HCT116 (cell line): ENCODE measurements at regions not wholly inside any gene's neighbourhood (a gene's known extent, or its start where the extent isn't known, plus 50 kb on each side); places are given as distances from the start of the nearest gene placed in this dataset.

Source experiments
- ATAC-seq: fragments of 200-7000 bp; cut with Tn5 transposase; 2 replicates; pipeline ENCODE4 v1.9.1; 2020; ENCODE audit warnings: mild to moderate bottlenecking, moderate library complexity
- BruUV-seq: library from RNA; stranded (reverse); fragments of 400-500 nt; replicated peaks from 2 replicates; lab custom pipeline; 2021; lab: Mats Ljungman, UMichigan
- CTCF ChIA-PET: fragments of 300-600 bp; sonication (Branson Sonifier 250); formaldehyde crosslinking; loops from one replicate; lab custom pipeline; 2021; ENCODE audit warnings: antibody characterized with exemption; lab: Charles Lee
- POLR2A ChIA-PET: fragments of 300-600, 350-600 bp; sonication (Branson Sonifier 250); formaldehyde crosslinking; loops from one replicate; lab custom pipeline; 2021; ENCODE audit warnings: antibody characterized with exemption; lab: Charles Lee
- RAD21 ChIA-PET, 2 experiments: fragments of 300-600 bp; sonication (Branson Sonifier 250); formaldehyde crosslinking; loops; one replicate each; lab custom pipeline; 2023; ENCODE audit warnings: low total read pairs in 2 of 2; ENCODE audit not compliant: uncharacterized antibody in 2 of 2, unreplicated experiment in 2 of 2, low non-redundant PET in 1 of 2; lab: Charles Lee
- DNase-seq: peaks from one replicate; pipeline ENCODE4 v3.0.0-alpha.2; 2010; ENCODE audit warnings: low read depth, low spot score
- H2AFZ ChIP-seq: fragments of 200-600 bp; shearing (Covaris generic), sonication (generic); 2 replicates; pipeline ENCODE4 v1.6.1; 2017; ENCODE audit warnings: low read depth, mixed run types, mixed read lengths, antibody characterized with exemption, low read length; ENCODE audit not compliant: poor library complexity, severe bottlenecking
- H3K27ac ChIP-seq: 2 replicates; pipeline ENCODE4 v1.5.1; 2012; ENCODE audit warnings: low read depth, low read length
- H3K27me3 ChIP-seq: fragments of 200-600 bp; sonication (generic); 2 replicates; pipeline ENCODE4 v1.6.1; 2016; ENCODE audit warnings: mixed run types, low read length, mixed read lengths; ENCODE audit not compliant: insufficient read depth
- H3K36me3 ChIP-seq, 2 experiments: fragments of 200-500 bp in 1 of 2; fragments of 200-600 bp in 1 of 2; sonication (Bioruptor generic) in 1 of 2; sonication (generic) in 1 of 2; 2 replicates each; pipeline versions ENCODE4 v1.5.1 to v1.6.1; 2014 to 2016; ENCODE audit warnings: low read length in 2 of 2, inconsistent platforms in 1 of 2, mixed read lengths in 1 of 2, mixed run types in 1 of 2; ENCODE audit not compliant: insufficient read depth in 2 of 2, control insufficient read depth in 1 of 2
- H3K4me1 ChIP-seq, 2 experiments: fragments of 200-600 bp in 1 of 2; sonication (generic) in 1 of 2; 2 replicates each; pipeline versions ENCODE4 v1.5.1 to v1.6.1; 2012 to 2017; ENCODE audit warnings: low read length in 2 of 2, inconsistent platforms in 1 of 2, mild to moderate bottlenecking in 1 of 2, mixed read lengths in 1 of 2, mixed run types in 1 of 2, moderate library complexity in 1 of 2; ENCODE audit not compliant: insufficient read depth in 2 of 2, control insufficient read depth in 1 of 2
- H3K4me2 ChIP-seq: fragments of 200-600 bp; sonication (generic); 2 replicates; pipeline ENCODE4 v1.6.1; 2017; ENCODE audit warnings: mixed run types, low read length, mixed read lengths
- H3K4me3 ChIP-seq, 2 experiments: fragments of 200-600 bp in 1 of 2; sonication (generic) in 1 of 2; replicated peaks in 1 of 2; 2 replicates each; pipeline ENCODE4 v1.5.1; 2011 to 2016; ENCODE audit warnings: low read length in 2 of 2, control low read depth in 1 of 2, low read depth in 1 of 2, mild to moderate bottlenecking in 1 of 2, mixed read lengths in 1 of 2, mixed run types in 1 of 2
- H3K79me2 ChIP-seq: fragments of 200-600 bp; sonication (generic); 2 replicates; pipeline ENCODE4 v1.6.1; 2017; ENCODE audit warnings: mild to moderate bottlenecking, mixed run types, low read length, moderate library complexity, mixed read lengths; ENCODE audit not compliant: insufficient read depth
- H3K9ac ChIP-seq: fragments of 200-600 bp; sonication (generic); 2 replicates; pipeline ENCODE4 v1.6.1; 2016; ENCODE audit warnings: low read length, mixed read lengths
- H3K9me2 ChIP-seq: fragments of 200-600 bp; sonication (generic), shearing (Covaris generic); 2 replicates; pipeline ENCODE4 v1.6.1; 2017; ENCODE audit warnings: mixed run types, mild to moderate bottlenecking, moderate library complexity; ENCODE audit not compliant: insufficient read depth
- H3K9me3 ChIP-seq, 2 experiments: fragments of 200-500 bp in 1 of 2; fragments of 200-600 bp in 1 of 2; sonication (Bioruptor generic) in 1 of 2; sonication (generic) in 1 of 2; 2 replicates each; pipeline ENCODE4 v1.6.1; 2014 to 2017; ENCODE audit warnings: low read length in 2 of 2, mixed read lengths in 2 of 2, inconsistent platforms in 1 of 2, low read depth in 1 of 2, mild to moderate bottlenecking in 1 of 2, mixed run types in 1 of 2, moderate library complexity in 1 of 2; ENCODE audit not compliant: control insufficient read depth in 1 of 2, insufficient read depth in 1 of 2
- H4K20me1 ChIP-seq: fragments of 200-600 bp; sonication (generic), shearing (Covaris generic); 2 replicates; pipeline ENCODE4 v1.6.1; 2017; ENCODE audit warnings: mixed run types, mild to moderate bottlenecking, moderate library complexity; ENCODE audit not compliant: insufficient read depth
- EGR1 ChIP-seq: IDR thresholded peaks from 2 replicates; pipeline ENCODE4 v1.6.1; 2012; ENCODE audit warnings: low read depth
- ELF1 ChIP-seq: IDR thresholded peaks from 2 replicates; pipeline ENCODE4 v1.6.1; 2012; ENCODE audit warnings: low read depth, borderline replicate concordance
- EZH2 ChIP-seq: fragments of 200-600 bp; sonication (generic); IDR thresholded peaks from 2 replicates; pipeline ENCODE4 v1.6.1; 2017; ENCODE audit warnings: antibody characterized with exemption, mixed run types
- JUND ChIP-seq: IDR thresholded peaks from 2 replicates; pipeline ENCODE4 v1.6.1; 2012
- POLR2A ChIP-seq: IDR thresholded peaks from 2 replicates; pipeline ENCODE4 v1.7.0; 2011; ENCODE audit warnings: borderline replicate concordance; ENCODE audit not compliant: insufficient read depth, insufficient read length; ENCODE audit errors: extremely low read depth
- SRF ChIP-seq: IDR thresholded peaks from 2 replicates; pipeline ENCODE4 v1.6.1; 2012; ENCODE audit warnings: low read depth
- TCF7L2 ChIP-seq: IDR thresholded peaks from 2 replicates; pipeline ENCODE4 v1.7.0; 2011; ENCODE audit warnings: borderline replicate concordance, inconsistent platforms; ENCODE audit not compliant: insufficient read depth, insufficient read length; ENCODE audit errors: extremely low read depth
- YY1 ChIP-seq: IDR thresholded peaks from 2 replicates; pipeline ENCODE4 v1.6.1; 2011; ENCODE audit warnings: low read length, low read depth, moderate library complexity, mild to moderate bottlenecking; ENCODE audit not compliant: insufficient replicate concordance; ENCODE audit errors: extremely low read depth
- ZFX ChIP-seq: fragments of 450-650 bp; IDR thresholded peaks from 2 replicates; pipeline ENCODE4 v1.6.1; 2017
- ZNF274 ChIP-seq: fragments of 200-500 bp; sonication (Bioruptor generic); IDR thresholded peaks from 2 replicates; pipeline ENCODE4 v1.6.1; 2014; ENCODE audit warnings: mild to moderate bottlenecking, low read depth, low read length, inconsistent platforms
- intact Hi-C: fragments of 100-400 bp; cut with micrococcal nuclease; formaldehyde crosslinking; loops from 2 replicates; pipeline ENCODE4 v1.10.0; 2022
- TF ChIP-seq, protein P1 (sequence below): IDR thresholded peaks from 2 replicates; pipeline ENCODE4 v1.6.1; 2012
- TF ChIP-seq, protein P2 (sequence below), 3 experiments: fragments of 200-600 bp in 1 of 3; sonication (generic) in 1 of 3; IDR thresholded peaks in 2 of 3; conservative IDR thresholded peaks in 1 of 3; 2 replicates each; pipeline ENCODE4 v1.5.1; 2012 to 2017; ENCODE audit warnings: low read depth in 2 of 3, low read length in 2 of 3, antibody characterized with exemption in 1 of 3, borderline replicate concordance in 1 of 3, control low read depth in 1 of 3, mild to moderate bottlenecking in 1 of 3, mixed read lengths in 1 of 3, mixed run types in 1 of 3, moderate library complexity in 1 of 3; ENCODE audit not compliant: insufficient read depth in 1 of 3
- TF ChIP-seq, protein P3 (sequence below): IDR thresholded peaks from 2 replicates; pipeline ENCODE4 v1.6.1; 2012
- TF ChIP-seq, protein P4 (sequence below): IDR thresholded peaks from 2 replicates; pipeline ENCODE4 v1.6.1; 2011; ENCODE audit warnings: mild to moderate bottlenecking, low read length, moderate library complexity; ENCODE audit not compliant: insufficient replicate concordance; ENCODE audit errors: extremely low read depth

DNA sequence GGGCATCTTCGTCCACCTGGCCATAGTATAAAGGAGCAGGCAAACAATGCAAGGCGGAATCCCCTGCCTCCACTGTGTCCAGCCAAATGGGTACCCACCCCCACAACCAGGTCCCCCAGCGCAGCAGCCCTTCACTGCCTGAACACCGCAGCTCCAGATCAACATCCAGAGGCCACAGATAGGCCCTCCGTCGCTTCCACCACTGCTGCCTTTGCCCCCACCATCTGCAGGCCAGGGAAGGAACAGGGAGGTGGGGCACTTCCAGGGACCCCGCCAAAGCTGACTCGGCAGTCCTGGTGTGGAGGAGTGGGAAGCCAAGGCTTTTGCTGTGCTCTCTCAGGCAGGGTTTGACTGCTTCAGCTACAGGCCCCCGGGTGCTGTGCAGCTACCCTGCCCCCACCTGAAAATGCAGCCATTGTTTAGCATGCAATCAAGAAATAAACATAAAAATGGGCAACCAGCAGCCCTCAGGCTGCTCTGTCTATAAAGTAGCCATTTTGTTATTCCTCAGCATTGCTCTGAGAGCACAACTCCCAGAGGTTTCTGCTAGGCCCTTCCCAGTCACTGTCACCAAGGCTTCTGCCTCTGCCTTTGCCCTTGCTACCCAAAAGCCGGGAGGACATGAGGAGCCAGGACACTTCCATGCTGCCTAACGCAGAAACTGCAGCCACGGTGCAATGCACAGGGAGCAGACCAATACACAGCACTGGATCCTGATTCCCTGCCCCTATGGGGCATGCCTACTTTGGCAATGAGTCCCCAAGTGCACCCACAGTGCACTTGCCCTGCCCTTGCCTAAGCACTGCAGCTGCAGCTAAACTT is 733.2 kb upstream of the KLHL1 start:
- H3K4me1 ChIP-seq = no peaks in the 10 kb centered on the region
- ATAC-seq (no peak), DNase-seq (no peak)
- no peaks in the 10 kb centered on the region for H4K20me1 ChIP-seq
- no peaks in the 10 kb centered on the region for H3K36me3 ChIP-seq
- H2AFZ ChIP-seq = no peak overlapping the region
- H3K79me2 ChIP-seq = no peaks in the 10 kb centered on the region
- BruUV-seq = no TSS peak
- ChIA-PET POLR2A (no interaction called here), CTCF (no interaction called here), RAD21 (no interaction called here)
- H3K9me2 ChIP-seq = no peaks in the 10 kb centered on the region
- H3K4me2 ChIP-seq = no peak overlapping the region
- no peak overlapping the region for H3K27ac ChIP-seq
- TF ChIP-seq SRF (no peak), ZFX (no peak), EZH2 (no peak), POLR2A (no peak), TCF7L2 (no peak), JUND (no peak), EGR1 (no peak), YY1 (no peak), ELF1 (no peak), ZNF274 (no peak)
- TF ChIP-seq, protein P1, sequence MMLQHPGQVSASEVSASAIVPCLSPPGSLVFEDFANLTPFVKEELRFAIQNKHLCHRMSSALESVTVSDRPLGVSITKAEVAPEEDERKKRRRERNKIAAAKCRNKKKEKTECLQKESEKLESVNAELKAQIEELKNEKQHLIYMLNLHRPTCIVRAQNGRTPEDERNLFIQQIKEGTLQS = no peak
- TF ChIP-seq, protein P2, sequence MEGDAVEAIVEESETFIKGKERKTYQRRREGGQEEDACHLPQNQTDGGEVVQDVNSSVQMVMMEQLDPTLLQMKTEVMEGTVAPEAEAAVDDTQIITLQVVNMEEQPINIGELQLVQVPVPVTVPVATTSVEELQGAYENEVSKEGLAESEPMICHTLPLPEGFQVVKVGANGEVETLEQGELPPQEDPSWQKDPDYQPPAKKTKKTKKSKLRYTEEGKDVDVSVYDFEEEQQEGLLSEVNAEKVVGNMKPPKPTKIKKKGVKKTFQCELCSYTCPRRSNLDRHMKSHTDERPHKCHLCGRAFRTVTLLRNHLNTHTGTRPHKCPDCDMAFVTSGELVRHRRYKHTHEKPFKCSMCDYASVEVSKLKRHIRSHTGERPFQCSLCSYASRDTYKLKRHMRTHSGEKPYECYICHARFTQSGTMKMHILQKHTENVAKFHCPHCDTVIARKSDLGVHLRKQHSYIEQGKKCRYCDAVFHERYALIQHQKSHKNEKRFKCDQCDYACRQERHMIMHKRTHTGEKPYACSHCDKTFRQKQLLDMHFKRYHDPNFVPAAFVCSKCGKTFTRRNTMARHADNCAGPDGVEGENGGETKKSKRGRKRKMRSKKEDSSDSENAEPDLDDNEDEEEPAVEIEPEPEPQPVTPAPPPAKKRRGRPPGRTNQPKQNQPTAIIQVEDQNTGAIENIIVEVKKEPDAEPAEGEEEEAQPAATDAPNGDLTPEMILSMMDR (IDR thresholded peaks at IDR 0.05 in 2 of 3, conservative IDR thresholded peaks at IDR 0.05 in 1 of 3; ENCODE audit: borderline replicate concordance in 1 of 3, insufficient read depth in 1 of 3, low read depth in 2 of 3, low read length in 2 of 3) = no peak
- TF ChIP-seq, protein P3, sequence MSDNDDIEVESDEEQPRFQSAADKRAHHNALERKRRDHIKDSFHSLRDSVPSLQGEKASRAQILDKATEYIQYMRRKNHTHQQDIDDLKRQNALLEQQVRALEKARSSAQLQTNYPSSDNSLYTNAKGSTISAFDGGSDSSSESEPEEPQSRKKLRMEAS = no peak
- TF ChIP-seq, protein P4, sequence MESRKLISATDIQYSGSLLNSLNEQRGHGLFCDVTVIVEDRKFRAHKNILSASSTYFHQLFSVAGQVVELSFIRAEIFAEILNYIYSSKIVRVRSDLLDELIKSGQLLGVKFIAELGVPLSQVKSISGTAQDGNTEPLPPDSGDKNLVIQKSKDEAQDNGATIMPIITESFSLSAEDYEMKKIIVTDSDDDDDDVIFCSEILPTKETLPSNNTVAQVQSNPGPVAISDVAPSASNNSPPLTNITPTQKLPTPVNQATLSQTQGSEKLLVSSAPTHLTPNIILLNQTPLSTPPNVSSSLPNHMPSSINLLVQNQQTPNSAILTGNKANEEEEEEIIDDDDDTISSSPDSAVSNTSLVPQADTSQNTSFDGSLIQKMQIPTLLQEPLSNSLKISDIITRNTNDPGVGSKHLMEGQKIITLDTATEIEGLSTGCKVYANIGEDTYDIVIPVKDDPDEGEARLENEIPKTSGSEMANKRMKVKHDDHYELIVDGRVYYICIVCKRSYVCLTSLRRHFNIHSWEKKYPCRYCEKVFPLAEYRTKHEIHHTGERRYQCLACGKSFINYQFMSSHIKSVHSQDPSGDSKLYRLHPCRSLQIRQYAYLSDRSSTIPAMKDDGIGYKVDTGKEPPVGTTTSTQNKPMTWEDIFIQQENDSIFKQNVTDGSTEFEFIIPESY = no peak
- no peaks in the 10 kb centered on the region for H3K27me3 ChIP-seq
- no peaks in the 10 kb centered on the region; a peak in 1 of 4 replicates for H3K9me3 ChIP-seq
- H3K9ac ChIP-seq = no peak overlapping the region
- intact Hi-C loops = no loop called here
- no peak overlapping the region for H3K4me3 ChIP-seq
